ENCODE measurements at regions not wholly inside any gene's neighbourhood (a gene's known extent, or its start where the extent isn't known, plus 50 kb on each side); places are given as distances from the start of the nearest gene placed in this dataset.

DNA sequence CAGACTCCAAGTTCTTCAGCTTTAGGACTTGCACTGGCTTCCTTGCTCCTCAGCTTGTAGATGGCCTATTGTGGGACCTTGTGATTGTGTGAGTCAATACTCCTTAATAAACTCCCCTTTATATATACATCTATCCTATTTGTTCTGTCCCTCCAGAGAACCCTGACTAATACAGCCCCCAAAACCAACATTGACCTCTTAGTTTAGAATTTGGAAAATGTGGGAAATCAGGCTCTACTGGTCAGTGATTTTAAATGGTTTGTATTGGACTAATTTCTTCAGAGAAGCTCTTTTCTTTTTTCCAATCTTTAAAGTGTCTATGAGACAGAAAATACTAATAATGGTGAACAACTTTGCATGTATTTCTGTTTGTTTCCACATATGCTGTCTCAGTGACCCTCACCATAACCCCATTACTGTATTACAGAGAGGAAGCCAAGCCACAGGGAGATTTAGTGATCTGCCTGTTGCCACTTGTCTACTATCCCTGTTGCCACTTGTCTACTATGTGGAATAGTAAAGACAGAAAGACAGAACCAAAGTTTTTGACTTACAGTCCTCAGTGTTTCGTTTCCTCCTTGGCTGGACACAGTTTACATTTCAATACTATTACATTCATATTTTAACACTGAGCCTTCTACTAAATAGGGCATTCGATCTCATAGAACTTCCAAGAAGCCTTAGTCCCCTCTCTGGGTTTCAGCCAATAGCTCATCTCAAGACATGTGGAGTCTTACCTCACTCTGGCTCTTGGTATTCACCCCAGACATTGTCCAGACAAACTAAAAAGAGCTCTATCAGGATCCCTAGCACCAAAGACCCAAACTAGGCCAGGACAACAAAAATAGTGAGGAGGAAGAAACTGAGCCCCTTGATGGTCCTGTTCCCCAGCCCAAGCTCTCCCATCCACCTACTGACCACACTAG, 121.0 kb downstream of the AKR1D1 start:
- H3K4me3 ChIP-seq: no peak overlapping the region
- no peak for TF ChIP-seq POLR2A (IDR thresholded peaks at IDR 0.05)
- TF ChIP-seq, protein P1, sequence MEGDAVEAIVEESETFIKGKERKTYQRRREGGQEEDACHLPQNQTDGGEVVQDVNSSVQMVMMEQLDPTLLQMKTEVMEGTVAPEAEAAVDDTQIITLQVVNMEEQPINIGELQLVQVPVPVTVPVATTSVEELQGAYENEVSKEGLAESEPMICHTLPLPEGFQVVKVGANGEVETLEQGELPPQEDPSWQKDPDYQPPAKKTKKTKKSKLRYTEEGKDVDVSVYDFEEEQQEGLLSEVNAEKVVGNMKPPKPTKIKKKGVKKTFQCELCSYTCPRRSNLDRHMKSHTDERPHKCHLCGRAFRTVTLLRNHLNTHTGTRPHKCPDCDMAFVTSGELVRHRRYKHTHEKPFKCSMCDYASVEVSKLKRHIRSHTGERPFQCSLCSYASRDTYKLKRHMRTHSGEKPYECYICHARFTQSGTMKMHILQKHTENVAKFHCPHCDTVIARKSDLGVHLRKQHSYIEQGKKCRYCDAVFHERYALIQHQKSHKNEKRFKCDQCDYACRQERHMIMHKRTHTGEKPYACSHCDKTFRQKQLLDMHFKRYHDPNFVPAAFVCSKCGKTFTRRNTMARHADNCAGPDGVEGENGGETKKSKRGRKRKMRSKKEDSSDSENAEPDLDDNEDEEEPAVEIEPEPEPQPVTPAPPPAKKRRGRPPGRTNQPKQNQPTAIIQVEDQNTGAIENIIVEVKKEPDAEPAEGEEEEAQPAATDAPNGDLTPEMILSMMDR (IDR thresholded peaks at IDR 0.05): no peak
- intact Hi-C loops (cut with DNase I): no loop called here
- peaks cover 0 to 31% (median 0%) of the 10 kb centered on the region in 12 donors for H3K4me1 ChIP-seq
- no peaks in the 10 kb centered on the region for H3K9me3 ChIP-seq
- no peaks in the 10 kb centered on the region for H3K27me3 ChIP-seq
- peak overlapping the region in 1 of 12 donors; percentile 69 for H3K27ac ChIP-seq
- H3K36me3 ChIP-seq: no peaks in the 10 kb centered on the region
- 81 to 90% (median 83%) methylated on average over 2 of the region's 2 CpGs for WGBS, 4 donors
- ATAC-seq (no peak), DNase-seq (no peak)

DNA sequence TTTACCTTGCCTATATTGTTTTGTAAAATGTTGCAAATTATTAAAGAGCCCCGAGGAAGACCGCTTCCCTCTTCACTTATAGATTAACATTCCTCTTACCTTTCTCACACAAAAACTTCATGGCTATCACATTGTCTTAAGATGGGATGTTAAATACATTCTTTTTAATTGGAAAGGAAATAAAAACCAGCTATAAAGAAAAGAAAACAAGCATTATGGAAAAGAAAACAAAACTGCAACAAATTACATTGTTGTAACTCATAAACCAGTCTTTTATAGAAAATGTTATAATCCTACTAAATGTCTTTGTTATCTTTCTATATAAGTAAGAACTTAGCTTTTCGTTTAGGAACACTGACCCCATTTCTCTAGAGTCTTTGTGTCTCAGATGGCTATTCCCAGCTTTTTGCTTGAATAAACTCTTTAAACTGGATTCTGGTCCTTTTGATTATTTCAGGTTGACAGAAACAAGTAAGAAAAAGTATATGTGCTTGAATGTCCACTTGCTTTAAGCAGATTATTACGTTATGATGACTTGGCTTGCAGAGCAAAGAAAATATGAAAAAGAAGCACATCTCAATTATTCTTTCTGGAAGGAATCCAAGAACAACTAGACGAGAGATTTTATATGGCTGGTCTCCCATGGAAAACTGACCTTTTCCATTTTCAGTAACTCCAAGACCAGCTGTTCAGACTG, 128.2 kb downstream of the AKR1D1 start:
- Histone ChIP-seq H3K4me3 (no peak overlapping the region), H3K27me3 (no peaks in the 10 kb centered on the region), H3K36me3 (no peaks in the 10 kb centered on the region), H3K27ac (no peak overlapping the region), H3K4me1 (peaks cover 0 to 6% (median 0%) of the 10 kb centered on the region in 12 donors), H3K9me3 (no peaks in the 10 kb centered on the region)
- 49 to 55% (median 53%) methylated on average over 5 of the region's 5 CpGs for WGBS, 4 donors
- no peak for DNase-seq
- no peak for ATAC-seq
- intact Hi-C loops (cut with DNase I): no loop called here
- TF ChIP-seq, protein P1 (IDR thresholded peaks at IDR 0.05): no peak
- TF ChIP-seq POLR2A (IDR thresholded peaks at IDR 0.05): no peak

DNA sequence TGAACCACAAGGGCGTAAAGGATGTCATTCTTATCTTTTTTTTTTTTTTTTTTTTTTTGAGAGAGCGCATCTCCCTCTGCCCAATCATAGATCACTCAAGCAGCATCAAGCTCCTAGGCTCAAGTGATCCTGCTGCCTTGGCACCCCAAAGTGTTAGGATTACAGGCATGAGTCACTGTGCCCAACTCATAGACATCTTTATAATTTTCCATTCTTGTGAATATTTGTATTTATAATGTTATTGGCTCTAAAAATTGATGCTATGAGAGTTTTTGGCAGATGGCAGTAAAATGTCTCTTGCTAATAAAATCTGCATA, 128.7 kb downstream of the AKR1D1 start:
- DNase-seq: no peak
- Histone ChIP-seq H3K9me3 (no peaks in the 10 kb centered on the region), H3K4me1 (peaks cover 0 to 6% (median 0%) of the 10 kb centered on the region in 12 donors), H3K27ac (no peak overlapping the region), H3K27me3 (no peaks in the 10 kb centered on the region), H3K36me3 (no peaks in the 10 kb centered on the region), H3K4me3 (no peak overlapping the region)
- WGBS, 4 donors: 56 to 71% (median 59%) methylated on average over 2 of the region's 2 CpGs
- ATAC-seq: no peak
- intact Hi-C loops (cut with DNase I): no loop called here
- TF ChIP-seq, protein P1 (IDR thresholded peaks at IDR 0.05): no peak
- no peak for TF ChIP-seq POLR2A (IDR thresholded peaks at IDR 0.05)

DNA sequence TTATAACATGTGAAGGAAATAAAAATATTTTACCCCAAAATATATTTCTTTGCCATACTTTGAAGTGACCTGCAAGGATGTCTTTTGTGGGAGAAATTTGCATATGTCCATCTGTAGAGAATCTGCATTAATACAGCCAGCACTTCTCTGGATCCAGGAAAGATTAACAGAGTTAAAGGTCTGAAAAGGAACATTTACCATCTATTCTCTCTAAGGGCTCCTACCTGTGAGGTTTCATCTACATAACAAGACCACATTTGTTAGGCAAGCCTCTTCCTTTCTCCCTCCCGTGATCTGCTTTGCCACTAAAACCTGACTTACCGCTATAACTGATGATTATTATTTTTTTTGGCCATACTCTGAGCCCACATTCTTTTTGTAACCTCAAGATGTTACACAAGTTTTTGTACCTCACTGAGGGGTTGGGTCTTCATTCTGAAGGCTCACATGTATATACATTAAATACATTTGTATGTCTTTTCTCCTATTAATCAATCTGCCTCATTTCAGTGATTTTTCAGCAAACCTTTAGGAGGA, 129.4 kb downstream of the AKR1D1 start:
- ATAC-seq: no peak
- WGBS, 4 donors: 89 to 93% (median 91%) methylated on average over 2 of the region's 2 CpGs
- Histone ChIP-seq H3K27me3 (no peaks in the 10 kb centered on the region), H3K27ac (no peak overlapping the region), H3K4me1 (peaks cover 0 to 6% (median 0%) of the 10 kb centered on the region in 12 donors), H3K36me3 (no peaks in the 10 kb centered on the region), H3K4me3 (no peak overlapping the region), H3K9me3 (peaks cover 0 to 3% (median 0%) of the 10 kb centered on the region in 12 donors)
- no peak for TF ChIP-seq POLR2A (IDR thresholded peaks at IDR 0.05)
- TF ChIP-seq, protein P1 (IDR thresholded peaks at IDR 0.05): no peak
- DNase-seq: no peak
- intact Hi-C loops (cut with DNase I): no loop called here
